ENCODE measurements at regions not wholly inside any gene's neighbourhood (a gene's known extent, or its start where the extent isn't known, plus 50 kb on each side); places are given as distances from the start of the nearest gene placed in this dataset.

DNA sequence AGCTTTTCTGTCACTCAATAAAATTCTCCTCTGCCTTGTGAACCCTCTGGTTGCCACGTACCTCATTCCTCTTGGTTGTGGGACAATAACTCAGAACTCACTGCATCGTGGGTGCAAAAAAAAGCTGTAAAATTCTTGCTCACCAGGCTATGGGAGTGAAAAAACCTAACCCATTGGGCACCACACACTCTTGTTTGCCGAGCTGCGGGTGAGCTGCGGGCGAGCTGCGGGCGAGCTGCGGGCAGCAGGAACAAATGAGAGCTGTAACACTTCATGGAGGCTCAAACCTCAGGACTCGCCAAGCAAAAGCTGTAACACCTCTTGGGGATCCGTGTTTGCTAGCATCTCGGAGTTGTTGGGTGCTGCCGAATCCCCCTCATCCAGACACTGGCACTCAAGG is 641.3 kb upstream of the CHRM3 start:
- no peak for TF ChIP-seq RNF2 (IDR thresholded peaks at IDR 0.05; ENCODE audit: borderline replicate concordance, low read depth)
- TF ChIP-seq NPAS2 (CRISPR knock-in tag; IDR thresholded peaks at IDR 0.05; ENCODE audit: borderline replicate concordance) = no peak
- TF ChIP-seq, protein P1, sequence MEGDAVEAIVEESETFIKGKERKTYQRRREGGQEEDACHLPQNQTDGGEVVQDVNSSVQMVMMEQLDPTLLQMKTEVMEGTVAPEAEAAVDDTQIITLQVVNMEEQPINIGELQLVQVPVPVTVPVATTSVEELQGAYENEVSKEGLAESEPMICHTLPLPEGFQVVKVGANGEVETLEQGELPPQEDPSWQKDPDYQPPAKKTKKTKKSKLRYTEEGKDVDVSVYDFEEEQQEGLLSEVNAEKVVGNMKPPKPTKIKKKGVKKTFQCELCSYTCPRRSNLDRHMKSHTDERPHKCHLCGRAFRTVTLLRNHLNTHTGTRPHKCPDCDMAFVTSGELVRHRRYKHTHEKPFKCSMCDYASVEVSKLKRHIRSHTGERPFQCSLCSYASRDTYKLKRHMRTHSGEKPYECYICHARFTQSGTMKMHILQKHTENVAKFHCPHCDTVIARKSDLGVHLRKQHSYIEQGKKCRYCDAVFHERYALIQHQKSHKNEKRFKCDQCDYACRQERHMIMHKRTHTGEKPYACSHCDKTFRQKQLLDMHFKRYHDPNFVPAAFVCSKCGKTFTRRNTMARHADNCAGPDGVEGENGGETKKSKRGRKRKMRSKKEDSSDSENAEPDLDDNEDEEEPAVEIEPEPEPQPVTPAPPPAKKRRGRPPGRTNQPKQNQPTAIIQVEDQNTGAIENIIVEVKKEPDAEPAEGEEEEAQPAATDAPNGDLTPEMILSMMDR (IDR thresholded peaks at IDR 0.05) = no peak
- TF ChIP-seq ESRRA (IDR thresholded peaks at IDR 0.05; ENCODE audit: borderline replicate concordance, low read length) = no peak
- no peak for TF ChIP-seq RCOR1 (IDR thresholded peaks at IDR 0.05; ENCODE audit: low read depth, low read length)
- TF ChIP-seq KDM5A (IDR thresholded peaks at IDR 0.05) = no peak
- no peak for TF ChIP-seq CHD2 (IDR thresholded peaks at IDR 0.05; ENCODE audit: low read length, partially characterized antibody)
- TF ChIP-seq, protein P2, sequence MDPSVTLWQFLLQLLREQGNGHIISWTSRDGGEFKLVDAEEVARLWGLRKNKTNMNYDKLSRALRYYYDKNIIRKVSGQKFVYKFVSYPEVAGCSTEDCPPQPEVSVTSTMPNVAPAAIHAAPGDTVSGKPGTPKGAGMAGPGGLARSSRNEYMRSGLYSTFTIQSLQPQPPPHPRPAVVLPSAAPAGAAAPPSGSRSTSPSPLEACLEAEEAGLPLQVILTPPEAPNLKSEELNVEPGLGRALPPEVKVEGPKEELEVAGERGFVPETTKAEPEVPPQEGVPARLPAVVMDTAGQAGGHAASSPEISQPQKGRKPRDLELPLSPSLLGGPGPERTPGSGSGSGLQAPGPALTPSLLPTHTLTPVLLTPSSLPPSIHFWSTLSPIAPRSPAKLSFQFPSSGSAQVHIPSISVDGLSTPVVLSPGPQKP (IDR thresholded peaks at IDR 0.05; ENCODE audit: low read depth, low read length) = no peak
- TF ChIP-seq, protein P3, sequence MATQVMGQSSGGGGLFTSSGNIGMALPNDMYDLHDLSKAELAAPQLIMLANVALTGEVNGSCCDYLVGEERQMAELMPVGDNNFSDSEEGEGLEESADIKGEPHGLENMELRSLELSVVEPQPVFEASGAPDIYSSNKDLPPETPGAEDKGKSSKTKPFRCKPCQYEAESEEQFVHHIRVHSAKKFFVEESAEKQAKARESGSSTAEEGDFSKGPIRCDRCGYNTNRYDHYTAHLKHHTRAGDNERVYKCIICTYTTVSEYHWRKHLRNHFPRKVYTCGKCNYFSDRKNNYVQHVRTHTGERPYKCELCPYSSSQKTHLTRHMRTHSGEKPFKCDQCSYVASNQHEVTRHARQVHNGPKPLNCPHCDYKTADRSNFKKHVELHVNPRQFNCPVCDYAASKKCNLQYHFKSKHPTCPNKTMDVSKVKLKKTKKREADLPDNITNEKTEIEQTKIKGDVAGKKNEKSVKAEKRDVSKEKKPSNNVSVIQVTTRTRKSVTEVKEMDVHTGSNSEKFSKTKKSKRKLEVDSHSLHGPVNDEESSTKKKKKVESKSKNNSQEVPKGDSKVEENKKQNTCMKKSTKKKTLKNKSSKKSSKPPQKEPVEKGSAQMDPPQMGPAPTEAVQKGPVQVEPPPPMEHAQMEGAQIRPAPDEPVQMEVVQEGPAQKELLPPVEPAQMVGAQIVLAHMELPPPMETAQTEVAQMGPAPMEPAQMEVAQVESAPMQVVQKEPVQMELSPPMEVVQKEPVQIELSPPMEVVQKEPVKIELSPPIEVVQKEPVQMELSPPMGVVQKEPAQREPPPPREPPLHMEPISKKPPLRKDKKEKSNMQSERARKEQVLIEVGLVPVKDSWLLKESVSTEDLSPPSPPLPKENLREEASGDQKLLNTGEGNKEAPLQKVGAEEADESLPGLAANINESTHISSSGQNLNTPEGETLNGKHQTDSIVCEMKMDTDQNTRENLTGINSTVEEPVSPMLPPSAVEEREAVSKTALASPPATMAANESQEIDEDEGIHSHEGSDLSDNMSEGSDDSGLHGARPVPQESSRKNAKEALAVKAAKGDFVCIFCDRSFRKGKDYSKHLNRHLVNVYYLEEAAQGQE (IDR thresholded peaks at IDR 0.05) = no peak
- TF ChIP-seq POLR2A (IDR thresholded peaks at IDR 0.05; ENCODE audit: low read length) = no peak
- TF ChIP-seq, protein P4, sequence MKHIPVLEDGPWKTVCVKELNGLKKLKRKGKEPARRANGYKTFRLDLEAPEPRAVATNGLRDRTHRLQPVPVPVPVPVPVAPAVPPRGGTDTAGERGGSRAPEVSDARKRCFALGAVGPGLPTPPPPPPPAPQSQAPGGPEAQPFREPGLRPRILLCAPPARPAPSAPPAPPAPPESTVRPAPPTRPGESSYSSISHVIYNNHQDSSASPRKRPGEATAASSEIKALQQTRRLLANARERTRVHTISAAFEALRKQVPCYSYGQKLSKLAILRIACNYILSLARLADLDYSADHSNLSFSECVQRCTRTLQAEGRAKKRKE (CRISPR knock-in tag; IDR thresholded peaks at IDR 0.05; ENCODE audit: low read depth) = no peak
- no peak for TF ChIP-seq MAZ (IDR thresholded peaks at IDR 0.05; ENCODE audit: borderline replicate concordance, low read depth, low read length)
- no peak for TF ChIP-seq PHF8 (IDR thresholded peaks at IDR 0.05; ENCODE audit: borderline replicate concordance, low read depth)
- TF ChIP-seq, protein P5, sequence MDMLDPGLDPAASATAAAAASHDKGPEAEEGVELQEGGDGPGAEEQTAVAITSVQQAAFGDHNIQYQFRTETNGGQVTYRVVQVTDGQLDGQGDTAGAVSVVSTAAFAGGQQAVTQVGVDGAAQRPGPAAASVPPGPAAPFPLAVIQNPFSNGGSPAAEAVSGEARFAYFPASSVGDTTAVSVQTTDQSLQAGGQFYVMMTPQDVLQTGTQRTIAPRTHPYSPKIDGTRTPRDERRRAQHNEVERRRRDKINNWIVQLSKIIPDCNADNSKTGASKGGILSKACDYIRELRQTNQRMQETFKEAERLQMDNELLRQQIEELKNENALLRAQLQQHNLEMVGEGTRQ (IDR thresholded peaks at IDR 0.05) = no peak
